ENCODE measurements at regions not wholly inside any gene's neighbourhood (a gene's known extent, or its start where the extent isn't known, plus 50 kb on each side); places are given as distances from the start of the nearest gene placed in this dataset.

DNA sequence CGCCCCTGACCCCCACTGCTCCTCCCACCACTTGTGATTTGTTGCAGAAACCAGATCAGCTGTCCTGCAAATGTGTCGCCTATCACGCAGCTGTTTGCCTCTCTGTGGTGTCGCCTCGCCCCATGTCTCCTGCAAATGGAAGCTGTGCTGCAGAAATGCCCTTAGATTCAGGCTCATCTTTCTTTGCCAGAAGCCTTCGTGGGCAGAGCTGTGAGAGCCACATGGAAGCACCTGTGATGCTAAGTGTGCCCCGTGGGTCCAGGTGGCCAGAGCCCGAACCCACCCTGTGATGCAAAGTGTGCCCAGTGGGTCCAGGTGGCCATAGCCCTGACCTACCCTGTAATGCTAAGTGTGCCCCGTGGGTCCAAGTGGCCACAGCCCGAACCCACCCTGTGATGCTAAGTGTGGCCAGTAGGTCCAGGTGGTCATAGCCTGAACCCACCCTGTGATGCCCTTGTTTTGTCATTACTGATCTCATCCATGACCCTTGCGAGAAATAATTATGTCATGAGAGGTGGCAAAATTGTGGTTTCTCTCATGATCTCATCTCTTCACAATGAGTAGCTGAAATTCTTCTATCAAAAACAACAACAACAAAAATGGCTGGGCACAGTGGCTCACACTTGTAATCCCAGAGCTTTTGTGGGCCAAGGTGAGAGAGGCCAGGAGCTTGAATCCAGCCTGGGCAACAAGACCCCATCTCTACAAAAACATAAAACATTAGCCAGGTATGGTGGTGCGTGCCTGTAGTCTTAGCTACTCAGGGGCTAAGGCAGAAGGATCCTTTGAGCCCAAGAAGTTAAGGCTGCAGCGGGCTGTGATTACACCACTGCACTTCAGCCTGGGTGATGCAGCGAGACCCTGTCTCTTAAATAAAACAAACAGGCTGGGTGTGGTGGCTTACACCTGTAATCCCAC lies 187.4 kb downstream of the GOLGA6L6 start:
- TF ChIP-seq GATA2 (IDR thresholded peaks at IDR 0.05; ENCODE audit: low read depth, low read length) (no peak), GATA3 (IDR thresholded peaks at IDR 0.05; ENCODE audit: low read depth, low read length) (no peak)
